ENCODE measurements at regions not wholly inside any gene's neighbourhood (a gene's known extent, or its start where the extent isn't known, plus 50 kb on each side); places are given as distances from the start of the nearest gene placed in this dataset.
"Not testable (repeated sequence)": the region's sequence is repeated elsewhere in the genome, so short reads cannot be mapped to it uniquely, and the experiment has no call there.

DNA sequence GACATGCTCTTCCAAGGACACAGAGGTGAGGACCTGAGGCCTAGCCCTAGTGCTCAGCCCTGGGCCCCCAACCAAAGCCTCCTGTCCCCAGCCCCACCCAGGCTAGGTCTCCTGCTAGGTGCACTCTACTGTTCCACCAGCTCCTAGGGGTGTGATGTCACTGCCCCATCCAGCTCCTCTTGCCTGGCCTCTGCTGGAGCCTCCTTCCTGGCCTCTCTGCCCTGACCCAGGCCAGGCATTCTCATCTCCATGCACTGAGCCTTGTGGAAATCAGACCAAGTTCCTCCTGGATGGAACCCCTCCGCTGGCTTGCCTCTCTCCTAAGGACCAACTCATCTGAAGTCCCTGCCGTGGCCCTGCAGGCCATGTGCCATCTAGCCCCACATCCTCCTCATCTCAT lies 156.8 kb downstream of the INHBB start:
- no peak for DNase-seq

- DNase-seq = no peak
Measured at GRCh38 chr2:120503206-120503792, 157.4 kb downstream of the INHBB start.

- no peak for DNase-seq
Measured at GRCh38 chr2:120503793-120504571, 158.0 kb downstream of the INHBB start.

GRCh38 chr2:120504936-120505705 lies 159.2 kb downstream of the INHBB start:
- DNase-seq = no peak

DNA sequence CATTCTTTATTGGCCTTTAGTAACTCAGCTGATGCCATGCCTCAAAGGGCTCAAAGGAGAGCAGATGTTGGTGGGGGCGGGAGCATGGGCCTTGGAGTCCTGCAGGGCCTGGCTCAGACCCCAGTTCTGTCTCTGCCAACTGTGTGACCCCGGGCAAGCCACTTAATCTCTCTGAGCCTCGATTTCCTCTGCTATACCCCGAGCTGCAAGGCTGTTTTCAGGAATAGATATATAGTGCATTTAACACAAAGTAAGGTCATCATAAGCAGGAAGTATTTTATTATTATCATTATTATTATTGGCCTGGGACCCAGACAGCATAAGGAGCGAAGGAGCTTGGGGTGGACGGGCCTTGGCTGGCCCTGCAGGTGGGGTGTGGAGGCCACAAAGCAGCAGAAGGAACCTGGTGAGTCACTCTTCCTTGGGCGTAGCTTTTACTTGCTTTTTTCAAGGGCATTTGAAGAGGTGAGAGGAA lies 162.7 kb downstream of the INHBB start:
- DNase-seq = no peak

- no peak for DNase-seq
Measured at GRCh38 chr2:120509213-120509815, 163.4 kb downstream of the INHBB start.

GRCh38 chr2:120509991-120510735 lies 164.2 kb downstream of the INHBB start:
- DNase-seq = no peak

DNA sequence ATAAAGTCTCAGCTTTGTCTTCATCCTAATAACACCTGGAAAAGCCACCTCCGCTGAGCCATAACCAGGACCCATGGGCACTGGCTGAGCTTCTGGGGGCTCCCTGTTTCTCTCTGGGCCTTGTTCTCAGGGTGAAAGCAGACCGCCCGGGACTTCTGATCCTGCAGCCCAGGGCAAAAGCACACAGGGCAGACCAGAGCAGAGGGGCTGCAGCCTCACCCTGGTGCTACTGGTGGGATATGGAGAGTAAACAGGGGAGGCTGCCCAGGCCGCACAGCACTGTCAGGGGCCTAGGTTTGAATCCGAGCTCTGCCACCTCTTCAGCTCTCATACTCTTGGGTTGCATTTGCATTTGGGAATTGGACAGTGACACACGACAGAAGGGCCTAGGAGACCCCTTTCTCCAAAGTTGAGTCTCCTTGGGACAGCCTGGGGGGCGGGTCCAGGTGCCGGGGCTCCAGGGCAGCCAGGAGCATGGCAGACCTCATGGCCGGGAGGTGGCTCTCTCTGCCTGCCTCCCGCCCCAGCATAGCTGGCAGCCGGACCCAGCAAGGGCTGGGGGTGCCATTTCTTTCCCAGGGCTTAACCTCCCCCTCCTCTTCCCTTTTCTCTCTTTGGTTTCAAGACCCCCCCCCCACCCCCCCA lies 164.9 kb downstream of the INHBB start:
- DNase-seq = no peak

DNA sequence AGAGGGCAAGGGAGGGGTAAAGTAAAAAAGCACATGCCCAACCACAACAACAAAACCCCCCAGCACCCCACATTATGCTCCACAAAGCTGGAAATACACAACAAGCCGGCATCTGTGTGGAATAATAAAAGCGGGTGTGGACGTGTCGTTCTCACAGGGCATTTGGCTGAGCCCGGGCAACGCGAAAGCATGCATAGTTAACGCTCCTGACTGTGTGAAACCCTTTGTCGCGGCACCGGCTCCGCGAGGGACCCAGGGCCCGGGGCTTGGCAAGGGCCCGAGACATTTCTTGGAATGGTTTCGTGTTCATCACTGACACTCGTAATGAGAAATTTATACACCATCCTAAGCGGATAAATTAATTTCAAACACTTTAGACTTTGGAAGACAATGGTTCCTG lies 165.6 kb downstream of the INHBB start:
- DNase-seq = no peak

GRCh38 chr2:120511947-120512710 lies 166.2 kb downstream of the INHBB start:
- no peak for DNase-seq

GRCh38 chr2:120513776-120514357 lies 167.9 kb downstream of the INHBB start:
- no peak for DNase-seq

GRCh38 chr2:120514521-120514920 lies 168.6 kb downstream of the INHBB start:
- no peak for DNase-seq

DNA sequence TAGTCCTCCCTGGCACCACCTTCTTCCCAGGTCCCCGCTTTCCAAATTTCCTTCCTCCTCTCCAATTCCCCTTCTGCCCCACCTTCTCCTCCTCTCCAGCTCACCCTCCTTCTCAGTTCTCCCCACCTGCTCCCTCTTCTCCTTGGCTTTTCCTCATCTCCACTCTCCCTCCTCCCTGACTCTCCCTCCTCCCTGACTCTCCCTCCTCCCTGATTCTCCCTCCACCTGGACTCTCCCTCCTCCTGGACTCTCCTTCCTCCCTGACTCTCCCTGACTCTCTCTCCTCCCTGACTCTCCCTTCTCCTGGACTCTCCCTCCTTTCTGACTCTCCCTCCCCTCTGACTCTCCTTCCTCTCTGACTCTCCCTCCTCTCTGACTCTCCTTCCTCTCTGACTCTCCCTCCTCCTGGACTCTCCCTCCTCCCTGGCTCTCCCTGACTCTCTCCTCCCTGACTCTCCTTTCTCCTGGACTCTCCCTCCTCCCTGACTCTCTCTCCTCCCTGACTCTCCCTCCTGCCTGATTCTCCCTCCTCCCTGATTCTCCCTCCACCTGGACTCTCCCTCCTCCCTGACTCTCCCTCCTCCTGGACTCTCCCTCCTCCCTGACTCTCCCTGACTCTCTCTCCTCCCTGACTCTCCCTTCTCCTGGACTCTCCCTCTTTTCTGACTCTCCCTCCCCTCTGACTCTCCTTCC lies 169.3 kb downstream of the INHBB start:
- DNase-seq = not testable (repeated sequence)

- no peak for DNase-seq
Measured at GRCh38 chr2:120515759-120516678, 170.1 kb downstream of the INHBB start.

GRCh38 chr2:120516679-120517314 lies 170.9 kb downstream of the INHBB start:
- no peak for DNase-seq

GRCh38 chr2:120517751-120518469 lies 172.0 kb downstream of the INHBB start:
- no peak for DNase-seq

- DNase-seq = no peak
Measured at GRCh38 chr2:120518819-120519218, 172.9 kb downstream of the INHBB start.

DNA sequence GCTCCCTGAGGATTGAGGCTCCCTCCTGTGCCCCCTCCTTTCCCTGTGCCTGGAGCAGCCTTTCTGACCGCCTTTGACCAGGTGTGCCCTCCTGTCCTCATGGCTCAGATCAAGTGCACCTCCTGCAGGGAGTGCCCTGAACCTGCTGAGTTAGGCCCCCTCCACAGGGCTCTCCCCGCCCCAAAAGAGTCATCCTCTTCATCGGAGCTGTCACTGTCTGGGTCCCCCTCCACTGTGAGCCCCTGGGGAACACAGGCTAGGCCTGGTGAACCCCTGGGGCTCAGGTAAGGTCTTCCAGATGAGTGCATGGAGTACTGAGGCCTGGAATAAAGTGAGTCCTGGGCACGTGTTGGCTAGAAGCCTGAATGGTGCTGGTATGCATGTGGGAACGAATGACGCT lies 173.5 kb downstream of the INHBB start:
- no peak for DNase-seq
